SK-N-SH (cell line): ENCODE measurements at regions not wholly inside any gene's neighbourhood (a gene's known extent, or its start where the extent isn't known, plus 50 kb on each side); places are given as distances from the start of the nearest gene placed in this dataset.

Experiments used
- CTCF ChIA-PET: fragments of 300-600, 350-600 bp; formaldehyde crosslinking; extraction: SDS; loops from one replicate; lab custom pipeline; 2021; lab: Yijun Ruan, JAX
- POLR2A ChIA-PET: fragments of 350-600 bp; sonication (Branson Sonifier 250); formaldehyde crosslinking; extraction: SDS; loops from one replicate; lab custom pipeline; 2020; ENCODE audit warnings: antibody characterized with exemption, inconsistent platforms; lab: Yijun Ruan, JAX
- DNase-seq: peaks from one replicate; pipeline ENCODE4 v3.0.0; 2012
- H2AFZ ChIP-seq: fragments of 200-600 bp; sonication (generic); 2 replicates; pipeline ENCODE4 v1.8.1; 2016; ENCODE audit warnings: antibody characterized with exemption, mild to moderate bottlenecking, low read depth
- H3F3A ChIP-seq: fragments of 200-600 bp; sonication (generic); replicated peaks from 2 replicates; pipeline ENCODE3; 2016; ENCODE audit warnings: antibody characterized with exemption, mild to moderate bottlenecking; ENCODE audit not compliant: insufficient read depth
- H3K27ac ChIP-seq, 2 experiments: fragments of 200-500 bp in 1 of 2; fragments of 200-600 bp in 1 of 2; sonication (Bioruptor generic) in 1 of 2; sonication (generic), shearing (Covaris generic) in 1 of 2; 2 replicates each; pipeline versions ENCODE4 v1.5.1 to v1.6.1; 2014 to 2016; ENCODE audit warnings: low read depth in 2 of 2, inconsistent platforms in 1 of 2, low read length in 1 of 2, mild to moderate bottlenecking in 1 of 2, mixed read lengths in 1 of 2
- H3K27me3 ChIP-seq: fragments of 200-600 bp; sonication (generic), shearing (Covaris generic); 2 replicates; pipeline ENCODE4 v1.6.1; 2016; ENCODE audit warnings: mixed run types; ENCODE audit not compliant: insufficient read depth
- H3K36me3 ChIP-seq, 2 experiments: fragments of 200-500 bp in 1 of 2; fragments of 200-600 bp in 1 of 2; sonication (Bioruptor generic) in 1 of 2; sonication (generic) in 1 of 2; replicated peaks in 1 of 2; 2 replicates each; pipeline versions ENCODE3 to v1.5.1; 2014 to 2016; ENCODE audit warnings: low read length in 1 of 2, mild to moderate bottlenecking in 1 of 2; ENCODE audit not compliant: insufficient read depth in 2 of 2, control insufficient read depth in 1 of 2
- H3K4me1 ChIP-seq, 2 experiments: fragments of 200-500 bp in 1 of 2; fragments of 200-600 bp in 1 of 2; sonication (Bioruptor generic) in 1 of 2; sonication (generic), shearing (Covaris generic) in 1 of 2; 2 replicates each; pipeline versions ENCODE4 v1.5.1 to v1.6.1; 2014 to 2016; ENCODE audit warnings: low read depth in 1 of 2, low read length in 1 of 2, mixed run types in 1 of 2; ENCODE audit not compliant: insufficient read depth in 2 of 2, control insufficient read depth in 1 of 2
- H3K4me2 ChIP-seq: fragments of 200-600 bp; sonication (generic), shearing (Covaris generic); 2 replicates; pipeline ENCODE4 v1.6.1; 2017; ENCODE audit warnings: mixed run types
- H3K4me3 ChIP-seq, 2 experiments: fragments of 200-500 bp in 1 of 2; fragments of 200-600 bp in 1 of 2; sonication (Bioruptor generic) in 1 of 2; sonication (generic), shearing (Covaris generic) in 1 of 2; 2 replicates each; pipeline versions ENCODE4 v1.5.1 to v1.8.1; 2014 to 2016; ENCODE audit warnings: low read depth in 2 of 2, inconsistent platforms in 1 of 2, low read length in 1 of 2, mild to moderate bottlenecking in 1 of 2, mixed read lengths in 1 of 2, moderate library complexity in 1 of 2
- H3K79me2 ChIP-seq: fragments of 200-600 bp; sonication (generic); 2 replicates; pipeline ENCODE4 v1.8.1; 2017; ENCODE audit warnings: mild to moderate bottlenecking; ENCODE audit not compliant: insufficient read depth
- H3K9ac ChIP-seq: fragments of 200-600 bp; sonication (generic); 2 replicates; pipeline ENCODE4 v1.6.1; 2017; ENCODE audit warnings: mixed run types
- H3K9me2 ChIP-seq: fragments of 200-600 bp; sonication (generic); 2 replicates; pipeline ENCODE4 v1.6.1; 2017; ENCODE audit warnings: mixed run types
- H3K9me3 ChIP-seq: fragments of 200-600 bp; sonication (generic); 2 replicates; pipeline ENCODE4 v1.6.1; 2017; ENCODE audit warnings: mixed run types, mild to moderate bottlenecking, moderate library complexity
- H4K20me1 ChIP-seq: fragments of 200-600 bp; sonication (generic); 2 replicates; pipeline ENCODE4 v1.6.1; 2017; ENCODE audit warnings: mild to moderate bottlenecking, mixed run types; ENCODE audit not compliant: insufficient read depth
- CHD2 ChIP-seq: fragments of 150-350 bp; IDR thresholded peaks from 2 replicates; pipeline ENCODE4 v1.6.1; 2018; ENCODE audit warnings: low read length; ENCODE audit not compliant: partially characterized antibody
- ELF1 ChIP-seq: IDR thresholded peaks from 2 replicates; pipeline ENCODE4 v1.4.0; 2012
- EP300 ChIP-seq, 2 experiments: IDR thresholded peaks; 2 replicates each; pipeline versions ENCODE4 v1.4.0 to v1.6.1; 2012; ENCODE audit warnings: borderline replicate concordance in 1 of 2, low read depth in 1 of 2, low read length in 1 of 2
- EZH2phosphoT487 ChIP-seq: fragments of 200-600 bp; sonication (generic); IDR thresholded peaks from 2 replicates; pipeline ENCODE4 v1.6.1; 2017; ENCODE audit warnings: low read depth, mixed run types, mild to moderate bottlenecking, antibody characterized with exemption, moderate library complexity, borderline replicate concordance
- JUND ChIP-seq: IDR thresholded peaks from 2 replicates; pipeline ENCODE4 v1.4.0; 2012
- MAX ChIP-seq: IDR thresholded peaks from 2 replicates; pipeline ENCODE4 v1.4.0; 2012; ENCODE audit warnings: low read depth
- NFIC ChIP-seq: IDR thresholded peaks from 2 replicates; pipeline ENCODE4 v1.4.0; 2012; ENCODE audit warnings: borderline replicate concordance
- POLR2AphosphoS5 ChIP-seq: IDR thresholded peaks from 2 replicates; pipeline ENCODE4 v1.6.1; 2012; ENCODE audit warnings: low read depth, low read length
- RAD21 ChIP-seq: IDR thresholded peaks from 2 replicates; pipeline ENCODE4 v1.6.1; 2012; ENCODE audit warnings: mild to moderate bottlenecking, low read length
- REST ChIP-seq: IDR thresholded peaks from 2 replicates; pipeline ENCODE4 v1.6.1; 2012; ENCODE audit warnings: mild to moderate bottlenecking, low read depth, low read length, moderate library complexity
- RXRA ChIP-seq: IDR thresholded peaks from 2 replicates; pipeline ENCODE4 v1.4.0; 2012; ENCODE audit warnings: low read depth, mild to moderate bottlenecking, borderline replicate concordance
- TEAD4 ChIP-seq: IDR thresholded peaks from 2 replicates; pipeline ENCODE4 v1.4.0; 2012; ENCODE audit warnings: mild to moderate bottlenecking, borderline replicate concordance; ENCODE audit not compliant: insufficient read depth
- YY1 ChIP-seq: IDR thresholded peaks from 2 replicates; pipeline ENCODE4 v1.4.0; 2012; ENCODE audit warnings: low read depth, mild to moderate bottlenecking
- WGBS: methylation state at CpG from one replicate; pipeline ENCODE4 v1.1.6; 2017; ENCODE audit warnings: low lambda C conversion rate; 5-methylcytosine and 5-hydroxymethylcytosine counted together
- TF ChIP-seq, protein P1 (sequence below): fragments of 150-350 bp; IDR thresholded peaks from 2 replicates; pipeline ENCODE4 v1.6.1; 2017; ENCODE audit warnings: antibody characterized with exemption, low read length, low read depth, borderline replicate concordance

DNA sequence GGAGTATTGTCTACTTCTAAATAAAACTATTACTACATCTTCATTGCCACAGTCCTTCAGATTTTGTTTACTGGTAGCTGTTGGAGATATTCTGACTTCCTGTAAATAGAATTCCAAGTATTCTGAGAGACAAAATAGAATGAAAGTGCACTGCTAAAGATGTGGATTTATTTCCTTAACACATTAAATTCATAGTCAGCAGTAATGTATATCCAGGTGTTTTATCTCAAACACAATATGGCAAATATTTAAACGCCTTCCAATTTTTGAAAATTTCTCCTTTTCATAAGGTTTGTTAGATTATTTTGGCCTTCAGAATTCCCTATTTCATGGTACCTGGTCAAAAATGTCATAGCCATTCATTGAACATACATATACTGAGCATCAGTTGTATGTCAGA, 84.3 kb upstream of the MEI4 start:
- CTCF ChIA-PET = no interaction called here
- no peaks in the 10 kb centered on the region for H3K36me3 ChIP-seq
- no peaks in the 10 kb centered on the region for H3K9me3 ChIP-seq
- no peaks in the 10 kb centered on the region for H3K9me2 ChIP-seq
- no peak for DNase-seq
- H3K4me3 ChIP-seq = no peak overlapping the region
- H3K27me3 ChIP-seq = peaks cover 18% of the 10 kb centered on the region; the same call in 1 of the 2 replicates
- H3K4me2 ChIP-seq = no peak overlapping the region
- H4K20me1 ChIP-seq = no peaks in the 10 kb centered on the region
- no peak overlapping the region for H3K9ac ChIP-seq
- 3% methylated on average over 1 of the region's 1 CpG for WGBS
- no peak overlapping the region for H2AFZ ChIP-seq
- TF ChIP-seq ELF1 (no peak), REST (no peak), CHD2 (no peak), EP300 (IDR thresholded peaks at IDR 0.05; ENCODE audit: borderline replicate concordance in 1 of 2, low read depth in 1 of 2, low read length in 1 of 2) (no peak), RAD21 (no peak), YY1 (no peak), JUND (no peak), RXRA (no peak), NFIC (no peak), MAX (no peak)
- TF ChIP-seq, protein P1, sequence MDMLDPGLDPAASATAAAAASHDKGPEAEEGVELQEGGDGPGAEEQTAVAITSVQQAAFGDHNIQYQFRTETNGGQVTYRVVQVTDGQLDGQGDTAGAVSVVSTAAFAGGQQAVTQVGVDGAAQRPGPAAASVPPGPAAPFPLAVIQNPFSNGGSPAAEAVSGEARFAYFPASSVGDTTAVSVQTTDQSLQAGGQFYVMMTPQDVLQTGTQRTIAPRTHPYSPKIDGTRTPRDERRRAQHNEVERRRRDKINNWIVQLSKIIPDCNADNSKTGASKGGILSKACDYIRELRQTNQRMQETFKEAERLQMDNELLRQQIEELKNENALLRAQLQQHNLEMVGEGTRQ = no peak
- no peaks in the 10 kb centered on the region for H3F3A ChIP-seq
- no peak overlapping the region for H3K27ac ChIP-seq
- no peaks in the 10 kb centered on the region for H3K79me2 ChIP-seq
- H3K4me1 ChIP-seq = no peaks in the 10 kb centered on the region
- POLR2A ChIA-PET = no interaction called here

GRCh38 chr6:77573843-77574242, 79.0 kb upstream of the MEI4 start:
- no peak for DNase-seq
- Histone ChIP-seq H3K36me3 (no peaks in the 10 kb centered on the region), H3K27ac (no peak overlapping the region), H3K79me2 (no peaks in the 10 kb centered on the region), H3K4me1 (no peaks in the 10 kb centered on the region), H3K4me3 (no peak overlapping the region), H3F3A (no peaks in the 10 kb centered on the region), H3K9ac (no peak overlapping the region), H3K4me2 (no peak overlapping the region), H3K27me3 (peaks cover 24% of the 10 kb centered on the region; the same call in 1 of the 2 replicates), H4K20me1 (no peaks in the 10 kb centered on the region), H3K9me2 (no peaks in the 10 kb centered on the region), H2AFZ (no peak overlapping the region), H3K9me3 (no peaks in the 10 kb centered on the region)
- 13% methylated on average over 2 of the region's 2 CpGs for WGBS
- CTCF ChIA-PET = no interaction called here
- TF ChIP-seq JUND (no peak), TEAD4 (no peak), EZH2phosphoT487 (no peak), POLR2AphosphoS5 (no peak), RXRA (no peak), MAX (no peak)
- POLR2A ChIA-PET = no interaction called here
